ENCODE measurements at regions not wholly inside any gene's neighbourhood (a gene's known extent, or its start where the extent isn't known, plus 50 kb on each side); places are given as distances from the start of the nearest gene placed in this dataset.
A peak's percentile ranks its signal among the peaks of the same experiment; 100 is the strongest.

- DNase-seq (ENCODE audit: low read depth, low spot score) = peak; percentile 55
These were observed 330.2 kb upstream of the FANCL start for GRCh38 chr2:58571181-58571852.

GRCh38 chr2:58569475-58570185 is 328.5 kb upstream of the FANCL start:
- DNase-seq (ENCODE audit: low read depth, low spot score) = no peak

GRCh38 chr2:58568901-58569300 is 327.8 kb upstream of the FANCL start:
- no peak for DNase-seq (ENCODE audit: low read depth, low spot score)

DNA sequence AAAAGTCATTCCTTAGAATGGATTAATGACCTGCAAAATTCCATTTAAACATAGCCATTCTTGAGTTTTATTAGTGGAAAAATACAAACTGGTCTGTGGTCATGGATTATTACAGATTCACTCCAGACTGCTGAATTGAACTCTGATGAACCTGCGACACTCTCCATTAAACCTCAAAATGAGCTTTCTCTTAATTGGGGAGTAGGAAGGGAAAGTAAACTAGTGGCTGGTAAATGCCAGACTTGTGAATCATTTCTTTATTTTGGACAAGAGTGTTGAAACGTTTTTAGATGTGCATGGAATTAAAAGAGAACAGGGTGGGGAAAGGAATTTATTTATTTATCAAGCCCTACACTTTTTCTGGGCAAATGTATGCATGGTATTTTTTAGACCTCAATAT is 321.2 kb upstream of the FANCL start:
- DNase-seq (ENCODE audit: low read depth, low spot score) = no peak

DNA sequence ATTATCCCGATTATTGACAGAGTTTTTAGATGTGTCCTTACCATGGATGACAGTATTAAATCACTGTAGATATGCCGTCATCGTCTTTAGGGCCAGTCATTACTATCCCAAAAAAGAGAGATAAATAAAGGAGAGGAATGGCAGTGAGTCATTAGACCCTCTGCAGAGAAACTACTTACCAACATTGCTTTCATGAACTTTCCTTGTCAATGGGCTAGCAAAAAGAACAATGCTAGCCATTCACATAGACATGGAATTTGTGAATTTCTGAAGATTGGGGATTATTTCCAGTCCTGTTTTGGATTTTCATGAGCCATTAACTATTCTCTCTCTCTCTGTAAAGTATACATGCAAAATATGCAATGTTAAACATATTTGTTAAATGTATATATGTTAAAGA is 319.4 kb upstream of the FANCL start:
- DNase-seq (ENCODE audit: low read depth, low spot score) = no peak

DNA sequence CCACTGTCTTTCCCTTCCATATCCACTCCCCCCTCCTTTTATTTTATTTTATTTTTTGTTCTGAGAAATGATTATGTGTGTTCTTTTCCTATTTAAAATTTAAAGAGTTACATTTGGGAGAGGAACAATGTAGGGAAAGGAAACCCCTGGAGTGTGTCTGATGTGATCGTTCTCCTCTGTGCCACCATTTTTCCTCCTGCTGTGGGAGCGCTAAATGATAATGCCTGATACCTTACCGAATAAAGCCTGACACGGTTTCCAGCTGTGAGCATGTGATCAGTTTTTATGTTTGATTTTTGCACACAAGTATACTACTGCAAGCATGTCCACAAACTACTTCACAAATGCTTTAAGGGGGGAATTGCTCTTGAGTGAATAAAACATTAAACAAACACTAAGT is 317.8 kb upstream of the FANCL start:
- no peak for DNase-seq (ENCODE audit: low read depth, low spot score)

DNA sequence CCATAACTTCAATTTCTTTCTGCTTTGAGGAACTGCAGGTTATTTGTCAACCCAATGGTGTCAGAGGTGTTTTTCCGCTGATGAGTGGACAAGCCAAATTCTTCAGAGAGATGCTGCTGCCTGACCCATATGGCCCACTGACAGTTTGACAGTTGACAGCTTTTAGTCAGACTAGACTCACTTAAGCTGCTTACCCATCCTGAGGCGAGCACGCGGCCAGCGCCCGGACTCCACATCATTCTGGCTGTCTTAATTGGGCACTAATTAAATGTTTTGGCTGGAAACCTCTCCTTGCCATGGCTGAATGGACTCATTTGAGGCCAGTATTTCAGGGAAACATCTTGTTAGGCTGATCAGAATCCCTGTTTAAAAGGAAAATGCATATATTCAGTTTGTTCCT is 316.1 kb upstream of the FANCL start:
- no peak for DNase-seq (ENCODE audit: low read depth, low spot score)

- DNase-seq (ENCODE audit: low read depth, low spot score) = no peak
These were observed 312.8 kb upstream of the FANCL start for GRCh38 chr2:58553937-58554336.

GRCh38 chr2:58553522-58553921 is 312.4 kb upstream of the FANCL start:
- no peak for DNase-seq (ENCODE audit: low read depth, low spot score)

- DNase-seq (ENCODE audit: low read depth, low spot score) = no peak
These were observed 304.5 kb upstream of the FANCL start for GRCh38 chr2:58545300-58546280.

- DNase-seq (ENCODE audit: low read depth, low spot score) = no peak
These were observed 302.3 kb upstream of the FANCL start for GRCh38 chr2:58543442-58543841.

DNA sequence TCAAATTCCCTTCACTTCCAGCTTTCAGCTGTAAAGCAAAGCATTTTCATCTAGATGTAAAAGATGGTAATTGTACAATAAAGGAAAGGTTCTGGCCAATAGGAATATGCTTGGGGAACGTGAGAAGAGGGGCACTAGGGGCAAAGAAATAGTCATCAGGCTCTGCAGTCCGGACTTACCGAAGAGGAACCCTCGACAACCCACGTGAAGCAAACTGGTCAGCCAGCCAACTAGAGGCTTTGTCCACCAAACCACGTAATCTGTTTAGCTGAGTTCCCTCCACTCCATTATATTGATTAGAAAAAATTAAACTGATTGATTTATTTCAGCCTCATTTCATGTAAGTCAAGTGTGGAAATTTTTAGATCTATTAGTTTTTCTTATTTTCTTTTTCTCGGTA is 300.4 kb upstream of the FANCL start:
- DNase-seq (ENCODE audit: low read depth, low spot score) = no peak

DNA sequence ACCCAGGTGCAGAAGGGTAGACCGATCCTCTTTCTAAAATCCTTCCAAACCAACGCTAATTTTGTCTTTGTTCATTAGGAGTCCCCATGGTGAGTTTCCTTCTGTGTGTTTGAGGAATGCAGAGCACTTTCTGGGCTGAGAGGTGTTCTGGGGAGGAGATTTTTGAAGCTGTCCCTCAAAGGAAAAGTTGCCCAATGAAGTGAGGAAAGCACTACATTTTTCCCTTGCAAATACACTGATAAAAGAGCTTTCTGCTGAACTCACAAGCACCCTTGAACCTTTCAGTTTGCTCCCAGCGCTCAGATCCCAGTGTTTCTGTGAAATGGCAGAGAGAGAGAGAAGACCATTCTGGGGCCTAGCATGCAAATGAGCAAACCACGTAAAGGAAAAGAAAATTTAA is 299.6 kb upstream of the FANCL start:
- no peak for DNase-seq (ENCODE audit: low read depth, low spot score)

DNA sequence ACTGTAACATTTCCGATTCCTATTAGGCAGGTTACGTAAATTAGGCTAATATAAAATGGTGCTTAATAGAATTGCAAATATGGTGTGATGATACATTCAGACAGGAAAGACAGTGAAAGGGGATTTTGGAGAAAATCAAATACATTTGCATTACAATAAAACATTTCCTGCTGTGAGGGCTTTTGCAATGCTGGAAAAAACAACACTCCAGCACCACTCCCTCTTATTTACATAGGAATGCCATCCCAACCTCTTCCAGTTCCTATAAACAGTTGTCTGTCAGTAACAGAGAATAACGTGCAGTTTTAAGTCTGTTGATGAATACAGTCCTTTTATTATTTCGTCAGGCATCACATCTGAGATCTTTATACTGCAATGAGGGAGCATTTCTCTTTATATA is 298.8 kb upstream of the FANCL start:
- peak; percentile 0 for DNase-seq (ENCODE audit: low read depth, low spot score)

DNA sequence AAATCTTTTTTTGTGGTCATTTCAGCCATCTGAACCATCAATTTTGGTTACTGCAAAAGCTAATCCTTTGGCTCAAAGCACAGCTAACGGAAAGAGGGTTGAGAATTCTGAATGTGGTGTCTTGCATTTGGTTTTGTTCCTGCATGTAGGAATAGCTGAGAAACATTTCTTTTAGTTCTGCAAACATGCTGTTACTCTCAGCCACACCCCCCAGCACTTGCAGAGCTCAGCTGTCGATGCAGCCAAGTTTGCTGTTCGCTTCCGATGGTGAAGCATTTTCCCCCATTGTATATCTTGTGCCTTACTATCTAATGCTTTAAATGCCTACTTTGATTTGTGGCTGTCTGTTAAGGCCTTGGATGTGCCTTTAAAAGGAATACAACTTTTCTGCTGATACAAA is 294.9 kb upstream of the FANCL start:
- no peak for DNase-seq (ENCODE audit: low read depth, low spot score)

GRCh38 chr2:58535182-58535581 is 294.1 kb upstream of the FANCL start:
- DNase-seq (ENCODE audit: low read depth, low spot score) = no peak

- DNase-seq (ENCODE audit: low read depth, low spot score) = no peak
These were observed 292.3 kb upstream of the FANCL start for GRCh38 chr2:58533376-58533775.

GRCh38 chr2:58532641-58533040 is 291.5 kb upstream of the FANCL start:
- no peak for DNase-seq (ENCODE audit: low read depth, low spot score)

- DNase-seq (ENCODE audit: low read depth, low spot score) = no peak
These were observed 286.5 kb upstream of the FANCL start for GRCh38 chr2:58527647-58528046.

GRCh38 chr2:58521803-58522554 is 280.9 kb upstream of the FANCL start:
- DNase-seq (ENCODE audit: low read depth, low spot score) = no peak

DNA sequence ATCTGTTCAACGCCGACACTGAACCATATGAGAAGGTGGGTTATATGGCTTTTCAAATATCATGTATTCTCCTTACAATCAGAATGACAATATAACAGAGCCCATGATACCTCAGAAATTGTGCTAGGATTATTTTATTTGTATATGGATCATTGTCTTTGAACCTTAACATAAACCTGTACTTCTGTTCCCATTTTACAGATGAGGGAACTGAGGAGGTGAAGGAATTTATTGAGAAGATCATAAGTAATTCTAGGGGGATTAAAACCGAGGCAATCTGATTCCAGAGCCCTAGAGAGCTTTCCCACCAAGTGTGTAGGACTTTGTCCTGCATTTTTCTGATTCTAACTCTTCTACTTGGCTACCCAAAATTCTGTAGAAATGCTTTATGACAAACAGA is 279.8 kb upstream of the FANCL start:
- no peak for DNase-seq (ENCODE audit: low read depth, low spot score)

DNA sequence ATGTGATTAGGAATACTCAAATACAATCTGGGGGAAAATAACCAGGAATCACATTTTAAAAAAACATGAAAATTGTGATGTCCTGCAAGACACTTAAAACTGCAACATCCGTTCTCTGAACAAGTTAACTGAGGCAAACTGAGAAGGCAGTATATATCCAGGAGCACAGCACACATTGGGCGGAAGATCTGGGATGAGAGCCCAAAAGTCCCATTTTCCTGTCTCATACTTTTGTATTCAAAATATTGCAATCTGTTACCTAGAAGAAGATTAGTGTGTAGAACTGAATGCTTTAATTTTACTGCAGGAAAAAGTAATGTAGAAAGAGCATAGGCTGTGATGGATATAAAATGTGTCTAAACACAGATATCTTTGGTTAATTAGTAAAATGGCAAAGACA is 276.8 kb upstream of the FANCL start:
- no peak for DNase-seq (ENCODE audit: low read depth, low spot score)

All from smooth muscle cell of the brain vasculature (primary cell).